ENCODE measurements at regions not wholly inside any gene's neighbourhood (a gene's known extent, or its start where the extent isn't known, plus 50 kb on each side); places are given as distances from the start of the nearest gene placed in this dataset.
"Not testable (repeated sequence)": the region's sequence is repeated elsewhere in the genome, so short reads cannot be mapped to it uniquely, and the experiment has no call there.

DNA sequence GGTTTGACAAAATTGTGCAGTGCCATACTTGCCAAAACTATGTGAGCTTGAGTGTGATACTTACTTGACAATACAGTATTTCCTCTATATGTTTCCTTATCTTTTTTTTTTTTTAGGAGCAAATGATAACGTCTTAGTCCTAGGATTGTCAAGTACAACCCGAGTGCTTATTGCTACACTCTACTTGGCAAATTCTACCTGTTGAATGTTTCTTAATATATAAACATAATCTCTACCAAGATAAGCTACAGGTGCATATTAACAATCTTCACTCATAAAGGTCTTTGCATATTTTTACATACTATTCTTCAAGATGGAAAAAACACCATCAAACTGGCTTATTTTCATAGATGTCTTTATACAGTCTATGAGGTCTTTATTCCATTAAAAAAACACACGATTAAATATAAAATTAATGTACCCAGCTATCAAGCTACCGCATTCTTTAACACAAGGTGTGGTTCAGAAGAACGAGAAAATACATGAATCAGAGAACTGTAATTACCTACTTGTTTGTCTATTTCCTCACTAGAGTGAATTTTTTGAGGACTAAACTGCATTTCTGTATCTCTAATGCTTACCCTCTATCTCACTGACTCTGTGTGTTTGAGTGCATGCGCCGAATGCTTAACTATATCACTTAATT, 76.1 kb upstream of the PDSS1 start:
- no peak for DNase-seq (ENCODE audit: low spot score)

DNA sequence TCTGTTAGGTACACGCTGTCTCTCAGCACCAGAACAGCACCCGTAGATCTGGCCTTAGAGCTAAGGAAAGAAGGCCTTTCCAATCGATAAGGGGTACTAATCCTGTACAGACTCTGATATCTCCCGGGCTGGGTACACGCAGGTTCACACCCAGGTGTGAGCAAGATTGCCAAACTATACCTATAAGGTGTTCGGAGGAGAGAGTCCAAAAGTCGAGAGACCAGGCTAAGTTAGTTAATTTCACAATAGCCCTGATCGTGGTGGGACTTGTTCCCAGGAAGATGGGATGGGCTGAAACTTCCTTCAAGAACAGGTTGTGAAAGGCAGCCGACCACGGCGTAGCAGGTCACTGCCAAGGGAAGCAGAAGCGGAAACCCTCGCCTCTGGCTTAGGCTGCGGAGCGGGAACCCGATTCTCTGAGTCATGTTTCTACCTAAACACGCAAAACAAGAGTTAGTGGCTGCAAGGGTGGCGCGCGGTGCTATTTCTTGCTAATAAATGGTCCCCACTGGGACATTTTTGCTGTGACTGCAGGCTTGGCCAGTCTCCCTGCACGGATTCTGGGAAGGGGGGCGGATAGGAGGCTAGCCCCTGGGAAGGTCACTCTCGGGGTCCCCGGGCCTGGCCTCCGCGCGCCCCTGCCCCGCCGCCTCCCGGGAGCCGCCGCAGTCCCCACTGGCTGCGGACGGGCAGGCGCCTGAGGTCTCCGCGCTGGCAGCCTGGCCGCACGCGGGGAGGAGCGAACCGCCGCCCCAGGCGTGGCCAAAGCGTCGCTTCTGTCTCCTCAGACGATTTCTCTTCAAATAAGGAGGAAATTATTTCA, 75.4 kb upstream of the PDSS1 start:
- DNase-seq (ENCODE audit: low spot score), result peak; percentile 40

DNA sequence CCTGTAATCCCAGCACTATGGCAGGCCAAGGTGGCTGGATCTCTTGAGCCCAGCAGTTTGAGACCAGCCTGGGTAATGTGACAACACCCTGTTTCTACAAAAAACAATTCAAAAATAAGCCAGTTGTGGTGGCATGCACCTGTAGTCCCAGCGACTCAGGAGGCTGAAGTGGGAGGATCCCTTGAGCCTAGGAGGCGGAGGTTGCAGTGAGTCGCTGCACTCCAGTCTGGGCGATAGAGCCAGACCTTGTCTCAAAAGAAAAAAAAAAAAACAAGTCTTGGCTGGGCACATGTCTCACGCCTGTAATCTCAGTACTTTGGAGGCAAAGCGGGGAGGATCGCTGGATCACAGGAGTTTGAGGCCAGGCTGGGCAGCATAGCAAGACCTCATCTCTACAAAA, 74.6 kb upstream of the PDSS1 start:
- peak; percentile 6 for DNase-seq (ENCODE audit: low spot score)

DNA sequence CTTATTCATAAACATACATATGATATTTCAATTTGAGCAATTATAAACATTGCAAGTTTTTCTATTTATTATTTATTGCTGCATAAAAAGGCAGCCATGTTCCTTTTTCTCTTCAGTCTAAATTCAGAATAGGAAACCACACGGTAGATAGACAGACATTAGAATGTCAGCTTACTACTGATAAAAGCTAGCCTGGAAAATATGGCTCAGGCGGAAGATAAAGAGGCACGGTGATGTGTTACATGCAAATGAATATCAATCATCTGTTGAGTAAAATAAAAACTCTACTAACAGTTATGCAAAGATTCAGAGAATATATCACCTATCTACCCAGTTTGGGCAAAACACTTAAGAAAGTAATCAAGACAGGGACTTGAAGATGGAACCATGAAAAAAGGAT, 73.5 kb upstream of the PDSS1 start:
- DNase-seq (ENCODE audit: low spot score), result no peak

DNA sequence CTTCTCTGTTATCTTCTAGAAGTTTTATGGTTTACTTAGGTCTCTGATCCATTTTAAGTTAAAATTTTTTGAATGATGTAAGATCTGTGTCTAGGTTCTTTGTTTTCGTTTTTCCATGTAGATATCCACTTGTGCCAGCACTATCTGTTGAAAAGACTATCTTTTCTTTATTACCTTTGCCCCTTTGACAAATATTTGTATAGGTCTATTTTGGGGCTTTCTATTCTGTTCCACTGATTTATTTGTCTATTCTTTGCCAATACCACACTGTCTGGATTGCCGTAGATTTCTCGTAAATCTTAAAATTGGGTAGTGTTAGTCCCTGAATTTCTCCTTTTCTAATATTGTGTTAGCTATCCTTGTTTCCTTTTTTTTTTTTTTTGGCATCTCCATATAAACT, 71.4 kb upstream of the PDSS1 start:
- DNase-seq (ENCODE audit: low spot score), result no peak

DNA sequence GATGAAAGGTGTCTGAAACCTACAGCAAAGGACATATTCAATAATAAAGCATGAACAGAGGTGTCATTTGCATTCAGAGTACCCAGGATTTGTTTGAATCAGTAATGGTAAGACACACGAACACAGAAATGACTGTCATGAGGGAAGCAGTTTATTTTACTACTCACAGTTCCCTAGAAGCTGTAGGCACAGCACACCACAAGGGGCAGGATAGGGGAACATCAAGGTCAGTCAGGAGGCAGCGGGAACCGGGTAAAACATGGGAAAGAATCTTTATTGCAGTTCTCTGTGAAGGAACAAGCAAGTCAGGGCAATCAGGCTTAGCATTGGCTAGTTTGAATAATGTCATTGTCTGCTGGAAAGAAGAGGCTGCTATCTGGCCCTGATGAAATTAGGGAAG, 70.2 kb upstream of the PDSS1 start:
- DNase-seq (ENCODE audit: low spot score), result no peak

DNA sequence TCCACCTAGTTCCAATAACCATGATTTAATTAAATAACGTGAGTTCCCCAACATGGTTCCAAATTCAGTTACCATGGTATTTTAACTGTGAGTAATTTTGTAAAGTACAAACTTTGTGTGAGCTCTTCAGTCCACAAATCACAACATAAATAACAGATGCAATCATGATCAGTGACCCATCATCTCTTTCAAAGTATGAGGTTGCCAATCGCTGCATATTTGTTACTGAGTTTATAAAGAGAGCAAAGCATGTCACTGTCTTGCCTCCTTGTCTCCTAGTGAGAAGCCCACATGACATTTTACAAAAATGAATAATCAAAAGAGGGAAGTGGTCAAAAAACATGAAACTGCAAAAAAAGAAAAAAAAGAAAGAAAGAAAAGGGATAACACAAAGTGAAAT, 69.1 kb upstream of the PDSS1 start:
- peak; percentile 29 for DNase-seq (ENCODE audit: low spot score)

DNA sequence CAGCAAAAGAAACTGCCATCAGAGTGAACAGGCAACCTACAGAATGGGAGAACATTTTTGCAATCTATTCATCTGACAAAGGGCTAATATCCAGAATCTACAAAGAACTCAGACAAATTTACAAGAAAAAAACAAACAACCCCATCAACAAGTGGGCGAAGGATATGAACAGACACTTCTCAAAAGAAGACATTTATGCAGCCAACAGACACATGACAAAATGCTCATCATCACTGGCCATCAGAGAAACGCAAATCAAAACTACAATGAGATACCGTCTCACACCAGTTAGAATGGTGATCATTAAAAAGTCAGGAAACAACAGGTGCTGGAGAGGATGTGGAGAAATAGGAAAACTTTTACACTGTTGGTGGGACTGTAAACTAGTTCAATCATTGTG, 65.3 kb upstream of the PDSS1 start:
- not testable (repeated sequence) for DNase-seq (ENCODE audit: low spot score)

DNA sequence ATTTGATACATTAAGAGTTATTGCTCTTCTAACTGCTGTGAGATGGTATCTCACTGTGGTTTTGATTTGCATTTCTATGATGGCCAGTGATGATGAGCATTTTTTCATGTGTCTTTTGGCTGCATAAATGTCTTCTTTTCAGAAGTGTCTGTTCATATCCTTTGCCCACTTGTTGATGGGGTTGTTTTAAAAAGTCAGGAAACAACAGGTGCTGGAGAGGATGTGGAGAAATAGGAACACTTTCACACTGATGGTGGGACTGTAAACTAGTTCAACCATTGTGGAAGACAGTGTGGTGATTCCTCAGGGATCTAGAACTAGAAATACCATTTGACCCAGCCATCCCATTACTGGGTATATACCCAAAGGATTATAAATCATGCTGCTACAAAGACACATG, 63.4 kb upstream of the PDSS1 start:
- not testable (repeated sequence) for DNase-seq (ENCODE audit: low spot score)

DNA sequence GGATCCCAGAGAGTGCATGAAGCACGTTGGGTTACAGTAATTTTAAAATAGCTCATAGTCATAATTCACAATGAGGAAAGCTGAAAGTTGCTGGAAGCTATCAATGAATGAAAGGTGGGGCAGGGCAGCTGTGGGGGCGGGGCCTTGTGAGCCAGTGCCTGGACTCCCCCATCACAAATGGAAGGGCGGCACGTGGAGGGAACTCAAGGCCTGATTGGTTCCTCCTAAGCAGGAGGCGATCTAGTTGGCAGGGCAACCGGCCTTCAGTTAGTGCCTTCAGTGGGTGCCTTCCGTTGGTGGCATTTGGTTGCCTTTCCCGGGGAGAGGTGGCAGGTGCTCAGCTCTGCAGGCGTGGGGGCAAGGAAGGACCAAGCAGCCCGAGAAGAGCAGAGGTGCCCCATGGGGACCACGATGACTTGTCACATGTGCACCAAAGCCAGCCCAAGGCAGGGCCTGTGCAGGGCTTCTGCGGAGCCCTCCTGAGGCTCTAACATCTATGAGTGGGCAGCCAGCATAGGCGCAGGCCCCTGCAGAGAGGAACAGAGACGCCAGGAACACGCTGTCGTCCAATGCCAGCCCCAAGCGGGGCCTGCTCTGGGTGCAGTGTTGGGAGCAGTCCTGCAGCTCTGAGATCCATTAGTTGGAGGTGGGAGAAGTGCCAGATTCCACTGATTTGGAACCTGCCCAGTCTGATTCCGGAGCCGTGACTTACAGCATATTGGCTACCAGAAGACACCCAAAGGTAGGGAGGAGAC, 59.8 kb upstream of the PDSS1 start:
- no peak for DNase-seq (ENCODE audit: low spot score)

DNA sequence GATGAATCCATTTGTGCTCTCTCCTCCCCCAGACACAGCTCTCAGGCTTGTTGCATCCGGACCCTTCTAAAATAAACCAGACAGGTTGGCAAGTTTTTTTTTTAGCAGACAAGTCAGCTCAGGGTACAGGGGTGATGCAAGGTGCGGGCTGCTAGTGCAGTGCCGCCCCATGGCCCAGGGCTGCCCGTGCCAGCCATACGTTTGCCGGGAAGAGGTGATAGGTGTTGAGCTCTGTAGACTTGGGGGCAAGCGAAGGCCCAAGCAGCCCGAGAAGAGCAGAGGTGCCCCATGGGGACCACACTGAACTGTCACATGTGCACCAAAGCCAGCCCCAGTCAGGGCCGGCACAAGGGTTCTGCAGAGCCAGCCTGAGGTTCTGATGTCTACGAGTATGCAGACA, 57.1 kb upstream of the PDSS1 start:
- DNase-seq (ENCODE audit: low spot score), result no peak

DNA sequence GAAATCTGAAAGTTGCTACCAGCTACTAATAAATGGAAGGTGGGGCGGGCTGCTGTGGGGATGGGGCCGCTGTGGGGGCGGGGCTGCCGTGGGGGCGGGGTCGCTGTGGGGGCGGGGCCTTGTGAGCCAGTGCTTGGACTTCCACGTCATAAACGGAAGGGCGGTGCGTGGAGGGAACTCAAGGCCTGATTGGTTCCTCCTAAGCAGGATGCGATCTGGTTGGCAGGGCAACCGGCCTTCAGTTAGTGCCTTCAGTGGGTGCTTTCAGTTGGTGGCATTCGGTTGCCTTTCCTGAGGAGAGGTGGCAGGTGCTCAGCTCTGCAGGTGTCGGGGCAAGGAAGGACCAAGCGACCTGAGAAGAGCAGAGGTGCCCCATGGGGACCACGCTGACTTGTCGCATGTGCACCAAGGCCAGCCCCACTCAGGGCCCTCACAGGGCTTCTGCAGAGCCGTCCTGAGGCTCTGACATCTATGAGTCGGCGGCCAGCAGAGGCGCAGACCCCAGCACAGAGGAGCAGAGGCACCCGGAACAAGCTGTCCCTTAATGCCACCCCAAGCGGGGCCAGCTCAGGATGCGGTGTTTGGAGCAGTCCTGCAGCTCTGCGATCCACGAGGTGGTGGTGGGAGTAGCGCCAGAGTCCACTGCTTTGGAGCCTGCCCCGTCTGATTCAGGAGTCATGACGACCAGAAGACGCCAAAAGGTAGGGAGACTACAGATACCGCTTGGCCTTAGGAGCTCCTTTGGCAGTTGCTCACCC, 54.4 kb upstream of the PDSS1 start:
- no peak for DNase-seq (ENCODE audit: low spot score)

DNA sequence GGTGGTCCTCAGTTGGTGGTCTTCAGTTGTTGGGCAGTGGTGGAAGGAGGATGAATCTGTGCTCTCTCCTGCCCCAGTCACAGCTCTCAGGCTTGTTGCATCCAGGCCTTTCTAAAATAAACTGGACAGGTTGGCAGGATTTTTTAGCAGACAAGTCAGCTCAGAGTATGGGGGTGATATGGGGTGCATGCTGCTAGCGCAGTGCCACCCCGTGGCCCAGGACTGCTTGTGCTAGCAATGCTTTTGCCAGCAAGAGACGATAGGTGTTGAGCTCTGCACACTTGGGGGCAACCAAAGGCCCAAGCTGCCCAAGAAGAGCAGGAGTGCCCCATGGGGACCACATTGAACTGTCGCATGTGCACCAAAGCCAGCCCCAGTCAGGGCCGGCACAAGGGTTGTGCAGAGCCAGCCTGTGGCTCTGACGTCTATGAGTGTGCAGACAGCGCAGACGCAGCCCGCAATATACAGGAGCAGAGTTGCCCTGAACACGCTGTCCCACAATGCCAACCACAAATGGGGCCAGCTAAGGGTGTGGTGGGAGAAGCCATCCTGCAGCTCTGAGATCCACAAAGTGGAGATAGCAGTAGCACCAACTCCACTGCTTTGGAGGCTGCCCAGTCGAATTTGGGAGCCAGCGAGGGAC, 49.8 kb upstream of the PDSS1 start:
- DNase-seq (ENCODE audit: low spot score), result no peak
